ENCODE measurements at regions not wholly inside any gene's neighbourhood (a gene's known extent, or its start where the extent isn't known, plus 50 kb on each side); places are given as distances from the start of the nearest gene placed in this dataset.

DNA sequence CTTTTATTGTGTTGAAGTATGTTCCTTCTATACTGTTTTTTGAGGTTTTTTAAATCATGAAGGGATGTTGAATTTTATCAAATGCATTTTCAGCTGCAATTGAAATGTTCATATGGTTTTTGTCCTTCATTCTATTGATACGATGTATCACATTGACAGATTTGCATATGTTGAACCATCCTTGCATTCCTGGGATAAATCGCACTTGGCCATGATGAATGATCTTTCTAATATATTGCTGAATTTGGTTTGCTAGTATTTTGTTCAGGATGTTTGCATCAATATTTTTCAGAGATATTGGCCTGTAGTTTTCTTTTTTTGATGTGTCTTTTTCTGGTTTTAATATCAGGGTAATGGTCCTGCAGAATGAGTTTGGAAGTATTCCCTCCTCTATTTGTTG, 214.0 kb downstream of the LMO4 start:
- Mint-ChIP-seq H3K4me1 (ENCODE audit: low read depth, unreplicated experiment) (no peaks in the 10 kb centered on the region), H3K9me3 (ENCODE audit: unreplicated experiment) (peaks cover 4% of the 10 kb centered on the region), H3K27ac (ENCODE audit: unreplicated experiment) (no peak overlapping the region)

DNA sequence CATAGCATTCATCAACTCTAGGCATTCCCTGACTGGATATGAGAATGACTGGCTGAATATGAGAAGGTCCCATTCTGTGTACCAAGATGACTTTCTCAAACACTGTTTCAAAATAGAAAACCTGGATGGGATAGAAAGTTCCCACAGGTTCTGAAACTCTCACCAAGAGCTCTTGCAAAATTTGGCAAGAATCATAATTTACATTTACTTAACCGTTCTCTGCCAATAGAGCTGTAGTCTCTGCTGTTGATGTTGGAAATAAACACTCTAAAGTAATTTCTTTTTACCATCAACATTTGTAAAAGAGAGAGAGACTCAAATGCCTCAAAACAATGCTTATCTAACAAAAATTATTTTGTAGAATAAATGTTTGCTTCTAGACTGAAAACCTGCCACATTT, 221.1 kb downstream of the LMO4 start:
- no peak overlapping the region for H3K27ac Mint-ChIP-seq (ENCODE audit: unreplicated experiment)
- FAIRE-seq = no peak
- no peaks in the 10 kb centered on the region for H3K4me1 Mint-ChIP-seq (ENCODE audit: low read depth, unreplicated experiment)
- no peak overlapping the region for H2AFZ ChIP-seq (ENCODE audit: low read depth, low read length)
- no peaks in the 10 kb centered on the region for H3K79me2 ChIP-seq (ENCODE audit: insufficient read depth, low read length)
- H3K27ac ChIP-seq (ENCODE audit: low read depth, low read length) = no peak overlapping the region
- H3K4me3 Mint-ChIP-seq (ENCODE audit: unreplicated experiment) = no peak overlapping the region
- no peak overlapping the region for H3K9ac ChIP-seq (ENCODE audit: low read length)
- H3K9me3 ChIP-seq (ENCODE audit: insufficient read depth, low read depth, low read length) = no peaks in the 10 kb centered on the region
- no peak for TF ChIP-seq EZH2 (IDR thresholded peaks at IDR 0.05; ENCODE audit: insufficient read depth, low read length)
- TF ChIP-seq, protein P1, sequence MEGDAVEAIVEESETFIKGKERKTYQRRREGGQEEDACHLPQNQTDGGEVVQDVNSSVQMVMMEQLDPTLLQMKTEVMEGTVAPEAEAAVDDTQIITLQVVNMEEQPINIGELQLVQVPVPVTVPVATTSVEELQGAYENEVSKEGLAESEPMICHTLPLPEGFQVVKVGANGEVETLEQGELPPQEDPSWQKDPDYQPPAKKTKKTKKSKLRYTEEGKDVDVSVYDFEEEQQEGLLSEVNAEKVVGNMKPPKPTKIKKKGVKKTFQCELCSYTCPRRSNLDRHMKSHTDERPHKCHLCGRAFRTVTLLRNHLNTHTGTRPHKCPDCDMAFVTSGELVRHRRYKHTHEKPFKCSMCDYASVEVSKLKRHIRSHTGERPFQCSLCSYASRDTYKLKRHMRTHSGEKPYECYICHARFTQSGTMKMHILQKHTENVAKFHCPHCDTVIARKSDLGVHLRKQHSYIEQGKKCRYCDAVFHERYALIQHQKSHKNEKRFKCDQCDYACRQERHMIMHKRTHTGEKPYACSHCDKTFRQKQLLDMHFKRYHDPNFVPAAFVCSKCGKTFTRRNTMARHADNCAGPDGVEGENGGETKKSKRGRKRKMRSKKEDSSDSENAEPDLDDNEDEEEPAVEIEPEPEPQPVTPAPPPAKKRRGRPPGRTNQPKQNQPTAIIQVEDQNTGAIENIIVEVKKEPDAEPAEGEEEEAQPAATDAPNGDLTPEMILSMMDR (IDR thresholded peaks at IDR 0.05; ENCODE audit: insufficient read depth, low read depth, low read length) = no peak
- H3K27me3 Mint-ChIP-seq (ENCODE audit: low read depth, unreplicated experiment) = peaks cover 4% of the 10 kb centered on the region
- H3K4me3 ChIP-seq (ENCODE audit: insufficient read depth, low read depth, low read length) = no peak overlapping the region
- H3K36me3 Mint-ChIP-seq (ENCODE audit: low read depth, unreplicated experiment) = no peaks in the 10 kb centered on the region
- no peak for DNase-seq (ENCODE audit: low read depth)
- no peaks in the 10 kb centered on the region for H3K4me1 ChIP-seq (ENCODE audit: insufficient read depth, low read length)
- H3K36me3 ChIP-seq (ENCODE audit: insufficient read depth, low read length) = no peaks in the 10 kb centered on the region
- H3K9me3 Mint-ChIP-seq (ENCODE audit: unreplicated experiment) = peaks cover 3% of the 10 kb centered on the region
- H4K20me1 ChIP-seq (ENCODE audit: insufficient read depth, low read length) = no peaks in the 10 kb centered on the region
- H3K4me2 ChIP-seq (ENCODE audit: low read length) = no peak overlapping the region
- H3K27me3 ChIP-seq (ENCODE audit: insufficient read depth, low read length) = no peaks in the 10 kb centered on the region

More for the DNA sequence above, 214.0 kb downstream of the LMO4 start:
- FAIRE-seq (no peak), DNase-seq (ENCODE audit: low read depth) (no peak)
- no peaks in the 10 kb centered on the region for H3K4me1 ChIP-seq (ENCODE audit: insufficient read depth, low read length)
- no peaks in the 10 kb centered on the region for H4K20me1 ChIP-seq (ENCODE audit: insufficient read depth, low read length)
- no peak overlapping the region for H2AFZ ChIP-seq (ENCODE audit: low read depth, low read length)
- H3K27me3 Mint-ChIP-seq (ENCODE audit: low read depth, unreplicated experiment) = peaks cover 4% of the 10 kb centered on the region
- no peak overlapping the region for H3K4me2 ChIP-seq (ENCODE audit: low read length)
- H3K27me3 ChIP-seq (ENCODE audit: insufficient read depth, low read length) = no peaks in the 10 kb centered on the region
- H3K79me2 ChIP-seq (ENCODE audit: insufficient read depth, low read length) = no peaks in the 10 kb centered on the region
- H3K9me3 ChIP-seq (ENCODE audit: insufficient read depth, low read depth, low read length) = no peaks in the 10 kb centered on the region
- H3K4me3 ChIP-seq (ENCODE audit: insufficient read depth, low read depth, low read length) = no peak overlapping the region
- TF ChIP-seq EZH2 (IDR thresholded peaks at IDR 0.05; ENCODE audit: insufficient read depth, low read length) = no peak
- TF ChIP-seq, protein P1 (IDR thresholded peaks at IDR 0.05; ENCODE audit: insufficient read depth, low read depth, low read length) = no peak
- H3K36me3 ChIP-seq (ENCODE audit: insufficient read depth, low read length) = no peaks in the 10 kb centered on the region
- no peak overlapping the region for H3K4me3 Mint-ChIP-seq (ENCODE audit: unreplicated experiment)
- no peak overlapping the region for H3K27ac ChIP-seq (ENCODE audit: low read depth, low read length)
- no peaks in the 10 kb centered on the region for H3K36me3 Mint-ChIP-seq (ENCODE audit: low read depth, unreplicated experiment)
- no peak overlapping the region for H3K9ac ChIP-seq (ENCODE audit: low read length)

GRCh38 chr1:87553511-87553910, 224.8 kb downstream of the LMO4 start:
- H3K4me3 ChIP-seq (ENCODE audit: insufficient read depth, low read depth, low read length) = no peak overlapping the region
- H3K9ac ChIP-seq (ENCODE audit: low read length) = no peak overlapping the region
- H3K27ac Mint-ChIP-seq (ENCODE audit: unreplicated experiment) = no peak overlapping the region
- H2AFZ ChIP-seq (ENCODE audit: low read depth, low read length) = no peak overlapping the region
- no peaks in the 10 kb centered on the region for H4K20me1 ChIP-seq (ENCODE audit: insufficient read depth, low read length)
- H3K9me3 ChIP-seq (ENCODE audit: insufficient read depth, low read depth, low read length) = no peaks in the 10 kb centered on the region
- no peaks in the 10 kb centered on the region for H3K36me3 Mint-ChIP-seq (ENCODE audit: low read depth, unreplicated experiment)
- FAIRE-seq (no peak), DNase-seq (ENCODE audit: low read depth) (no peak)
- no peaks in the 10 kb centered on the region for H3K27me3 ChIP-seq (ENCODE audit: insufficient read depth, low read length)
- no peaks in the 10 kb centered on the region for H3K4me1 ChIP-seq (ENCODE audit: insufficient read depth, low read length)
- H3K27me3 Mint-ChIP-seq (ENCODE audit: low read depth, unreplicated experiment) = no peaks in the 10 kb centered on the region
- H3K4me3 Mint-ChIP-seq (ENCODE audit: unreplicated experiment) = no peak overlapping the region
- no peak overlapping the region for H3K27ac ChIP-seq (ENCODE audit: low read depth, low read length)
- no peaks in the 10 kb centered on the region for H3K36me3 ChIP-seq (ENCODE audit: insufficient read depth, low read length)
- H3K9me3 Mint-ChIP-seq (ENCODE audit: unreplicated experiment) = peaks cover 3% of the 10 kb centered on the region
- TF ChIP-seq, protein P1 (IDR thresholded peaks at IDR 0.05; ENCODE audit: insufficient read depth, low read depth, low read length) = no peak
- no peak for TF ChIP-seq EZH2 (IDR thresholded peaks at IDR 0.05; ENCODE audit: insufficient read depth, low read length)
- H3K4me1 Mint-ChIP-seq (ENCODE audit: low read depth, unreplicated experiment) = no peaks in the 10 kb centered on the region
- H3K4me2 ChIP-seq (ENCODE audit: low read length) = no peak overlapping the region
- no peaks in the 10 kb centered on the region for H3K79me2 ChIP-seq (ENCODE audit: insufficient read depth, low read length)
